ENCODE measurements at regions not wholly inside any gene's neighbourhood (a gene's known extent, or its start where the extent isn't known, plus 50 kb on each side); places are given as distances from the start of the nearest gene placed in this dataset.

GRCh38 chr18:46393230-46393629, 263.8 kb downstream of the LOXHD1 start:
- intact Hi-C loops (cut with micrococcal nuclease): no loop called here
- Histone ChIP-seq H3K27me3 (ENCODE audit: insufficient read depth, low read length) (no peaks in the 10 kb centered on the region), H3K4me1 (ENCODE audit: control insufficient read depth in 1 of 2, insufficient read depth in 2 of 2, low read length in 2 of 2) (no peaks in the 10 kb centered on the region), H3K4me3 (replicated peaks in 1 of 2; ENCODE audit: low read depth in 1 of 2, low read length in 2 of 2) (no peak overlapping the region), H3K27ac (ENCODE audit: low read depth, low read length) (no peak overlapping the region), H3K4me2 (ENCODE audit: low read length) (no peak overlapping the region), H3K79me2 (ENCODE audit: insufficient read depth, low read length) (no peaks in the 10 kb centered on the region), H3K9ac (ENCODE audit: low read length) (no peak overlapping the region), H4K20me1 (ENCODE audit: insufficient read depth) (no peaks in the 10 kb centered on the region), H3K9me3 (ENCODE audit: control insufficient read depth in 1 of 2, insufficient read depth in 1 of 2, low read depth in 1 of 2, low read length in 2 of 2) (no peaks in the 10 kb centered on the region), H2AFZ (ENCODE audit: low read depth, low read length, poor library complexity, severe bottlenecking) (no peak overlapping the region), H3K36me3 (ENCODE audit: control insufficient read depth in 1 of 2, insufficient read depth in 2 of 2, low read length in 2 of 2) (no peaks in the 10 kb centered on the region), H3K9me2 (ENCODE audit: insufficient read depth) (no peaks in the 10 kb centered on the region)
- CTCF ChIA-PET: no interaction called here
- RAD21 ChIA-PET (ENCODE audit: low non-redundant PET in 1 of 2, low total read pairs in 2 of 2, uncharacterized antibody in 2 of 2, unreplicated experiment in 2 of 2): no interaction called here
- BruUV-seq (replicated peaks): no TSS peak
- ATAC-seq (peak; percentile 73), DNase-seq (ENCODE audit: low read depth, low spot score) (no peak)
- POLR2A ChIA-PET: no interaction called here
- no peak for TF ChIP-seq JUND (IDR thresholded peaks at IDR 0.05)
- TF ChIP-seq RAD21 (IDR thresholded peaks at IDR 0.05; ENCODE audit: low read depth): peak; percentile 31; the same call in 1 of the 2 replicates
- peak in 2 of 3 experiments; percentile 43 to 44; a peak in 4 of 6 replicates for TF ChIP-seq CTCF (IDR thresholded peaks at IDR 0.05 in 2 of 3, conservative IDR thresholded peaks at IDR 0.05 in 1 of 3; ENCODE audit: borderline replicate concordance in 1 of 3, insufficient read depth in 1 of 3, low read depth in 2 of 3, low read length in 2 of 3)
- no peak for TF ChIP-seq SRF (IDR thresholded peaks at IDR 0.05; ENCODE audit: low read depth)
- no peak for TF ChIP-seq EZH2phosphoT487 (IDR thresholded peaks at IDR 0.05; ENCODE audit: borderline replicate concordance)

- H3K9me3 ChIP-seq (ENCODE audit: control insufficient read depth in 1 of 2, insufficient read depth in 1 of 2, low read depth in 1 of 2, low read length in 2 of 2): no peaks in the 10 kb centered on the region
- no peaks in the 10 kb centered on the region for H4K20me1 ChIP-seq (ENCODE audit: insufficient read depth)
- DNase-seq (ENCODE audit: low read depth, low spot score): no peak
- no peaks in the 10 kb centered on the region for H3K36me3 ChIP-seq (ENCODE audit: control insufficient read depth in 1 of 2, insufficient read depth in 2 of 2, low read length in 2 of 2)
- RAD21 ChIA-PET (ENCODE audit: low non-redundant PET in 1 of 2, low total read pairs in 2 of 2, uncharacterized antibody in 2 of 2, unreplicated experiment in 2 of 2): no interaction called here
- H3K9ac ChIP-seq (ENCODE audit: low read length): no peak overlapping the region
- no peaks in the 10 kb centered on the region for H3K4me1 ChIP-seq (ENCODE audit: control insufficient read depth in 1 of 2, insufficient read depth in 2 of 2, low read length in 2 of 2)
- POLR2A ChIA-PET: no interaction called here
- no peak overlapping the region for H3K4me3 ChIP-seq (replicated peaks in 1 of 2; ENCODE audit: low read depth in 1 of 2, low read length in 2 of 2)
- intact Hi-C loops (cut with micrococcal nuclease): no loop called here
- CTCF ChIA-PET: no interaction called here
- H2AFZ ChIP-seq (ENCODE audit: low read depth, low read length, poor library complexity, severe bottlenecking): no peak overlapping the region
- H3K27me3 ChIP-seq (ENCODE audit: insufficient read depth, low read length): no peaks in the 10 kb centered on the region
- BruUV-seq (replicated peaks): no TSS peak
- H3K4me2 ChIP-seq (ENCODE audit: low read length): no peak overlapping the region
- ATAC-seq: no peak
- H3K27ac ChIP-seq (ENCODE audit: low read depth, low read length): no peak overlapping the region
- H3K9me2 ChIP-seq (ENCODE audit: insufficient read depth): no peaks in the 10 kb centered on the region
- no peaks in the 10 kb centered on the region for H3K79me2 ChIP-seq (ENCODE audit: insufficient read depth, low read length)
- TF ChIP-seq MAX (IDR thresholded peaks at IDR 0.05) (no peak), REST (IDR thresholded peaks at IDR 0.05; ENCODE audit: low read depth) (no peak), JUND (IDR thresholded peaks at IDR 0.05) (no peak), FOSL1 (IDR thresholded peaks at IDR 0.05; ENCODE audit: low read depth) (no peak), CEBPB (IDR thresholded peaks at IDR 0.05; ENCODE audit: low read depth) (no peak), POLR2A (IDR thresholded peaks at IDR 0.05; ENCODE audit: borderline replicate concordance, extremely low read depth, insufficient read depth, insufficient read length) (no peak), ZBTB33 (IDR thresholded peaks at IDR 0.05; ENCODE audit: extremely low read depth, insufficient replicate concordance, low read length) (no peak), SIN3A (IDR thresholded peaks at IDR 0.05; ENCODE audit: low read depth) (no peak), SP1 (IDR thresholded peaks at IDR 0.05; ENCODE audit: low read depth) (no peak), ELF1 (IDR thresholded peaks at IDR 0.05; ENCODE audit: borderline replicate concordance, low read depth) (no peak), POLR2AphosphoS5 (IDR thresholded peaks at IDR 0.05; ENCODE audit: low read depth, low read length) (no peak)
Measured at GRCh38 chr18:46393961-46394360, 263.1 kb downstream of the LOXHD1 start.

All from HCT116 (cell line).